Activated naive CD8-positive, alpha-beta T cell treated with anti-CD3 and anti-CD28 coated beads for 36 hours (primary cell): ENCODE measurements at regions not wholly inside any gene's neighbourhood (a gene's known extent, or its start where the extent isn't known, plus 50 kb on each side); places are given as distances from the start of the nearest gene placed in this dataset.

Experiments
- DNase-seq: peaks from one replicate; pipeline ENCODE4 v3.0.0; 2021
- H3K27ac Mint-ChIP-seq: one replicate; pipeline ENCODE4 v1.8.0; 2022; ENCODE audit warnings: mild to moderate bottlenecking, moderate library complexity, mixed read lengths
- H3K27me3 Mint-ChIP-seq: one replicate; pipeline ENCODE4 v1.8.0; 2022; ENCODE audit warnings: mild to moderate bottlenecking, mixed read lengths
- H3K36me3 Mint-ChIP-seq: one replicate; pipeline ENCODE4 v1.8.0; 2021; ENCODE audit warnings: mild to moderate bottlenecking, mixed read lengths
- H3K4me1 Mint-ChIP-seq: one replicate; pipeline ENCODE4 v1.8.0; 2021; ENCODE audit warnings: mixed read lengths
- H3K4me3 Mint-ChIP-seq: one replicate; pipeline ENCODE4 v1.8.0; 2022; ENCODE audit warnings: mild to moderate bottlenecking, moderate library complexity, mixed read lengths
- H3K9me3 Mint-ChIP-seq: one replicate; pipeline ENCODE4 v1.8.0; 2022; ENCODE audit warnings: mixed read lengths

- no peaks in the 10 kb centered on the region for H3K4me1 Mint-ChIP-seq
- H3K27me3 Mint-ChIP-seq, result peaks cover 3% of the 10 kb centered on the region
- DNase-seq, result no peak
- H3K9me3 Mint-ChIP-seq, result no peaks in the 10 kb centered on the region
- H3K27ac Mint-ChIP-seq, result no peak overlapping the region
- H3K36me3 Mint-ChIP-seq, result no peaks in the 10 kb centered on the region
- H3K4me3 Mint-ChIP-seq, result no peak overlapping the region
These were observed 53.0 kb upstream of the CLDN14 start for GRCh38 chr21:36532769-36533467.

GRCh38 chr21:36533468-36533848 is 53.5 kb upstream of the CLDN14 start:
- H3K27me3 Mint-ChIP-seq, result peaks cover 3% of the 10 kb centered on the region
- H3K36me3 Mint-ChIP-seq, result no peaks in the 10 kb centered on the region
- H3K9me3 Mint-ChIP-seq, result no peaks in the 10 kb centered on the region
- no peak overlapping the region for H3K4me3 Mint-ChIP-seq
- H3K27ac Mint-ChIP-seq, result no peak overlapping the region
- no peaks in the 10 kb centered on the region for H3K4me1 Mint-ChIP-seq
- no peak for DNase-seq

GRCh38 chr21:36534656-36535055 is 54.7 kb upstream of the CLDN14 start:
- H3K27me3 Mint-ChIP-seq, result peaks cover 3% of the 10 kb centered on the region

GRCh38 chr21:36535618-36536241 is 55.8 kb upstream of the CLDN14 start:
- Mint-ChIP-seq H3K27ac (no peak overlapping the region), H3K9me3 (no peaks in the 10 kb centered on the region), H3K27me3 (no peaks in the 10 kb centered on the region), H3K4me3 (no peak overlapping the region), H3K4me1 (no peaks in the 10 kb centered on the region), H3K36me3 (no peaks in the 10 kb centered on the region)
- no peak for DNase-seq

More at GRCh38 chr21:36534656-36535055, 54.7 kb upstream of the CLDN14 start:
- DNase-seq, result no peak
- Mint-ChIP-seq H3K4me1 (no peaks in the 10 kb centered on the region), H3K9me3 (no peaks in the 10 kb centered on the region), H3K36me3 (no peaks in the 10 kb centered on the region), H3K4me3 (no peak overlapping the region), H3K27ac (no peak overlapping the region)

- H3K4me1 Mint-ChIP-seq, result no peaks in the 10 kb centered on the region
- H3K9me3 Mint-ChIP-seq, result no peaks in the 10 kb centered on the region
- H3K27me3 Mint-ChIP-seq, result peaks cover 10% of the 10 kb centered on the region
- H3K36me3 Mint-ChIP-seq, result no peaks in the 10 kb centered on the region
- no peak overlapping the region for H3K27ac Mint-ChIP-seq
- H3K4me3 Mint-ChIP-seq, result no peak overlapping the region
- no peak for DNase-seq
These were observed 58.8 kb upstream of the CLDN14 start for GRCh38 chr21:36538761-36539160.

- Mint-ChIP-seq H3K27ac (no peak overlapping the region), H3K9me3 (no peaks in the 10 kb centered on the region), H3K4me1 (no peaks in the 10 kb centered on the region), H3K27me3 (peaks cover 14% of the 10 kb centered on the region), H3K36me3 (no peaks in the 10 kb centered on the region), H3K4me3 (no peak overlapping the region)
- no peak for DNase-seq
These were observed 59.7 kb upstream of the CLDN14 start for GRCh38 chr21:36539434-36540150.

- Mint-ChIP-seq H3K36me3 (no peaks in the 10 kb centered on the region), H3K4me1 (no peaks in the 10 kb centered on the region), H3K9me3 (no peaks in the 10 kb centered on the region), H3K27ac (no peak overlapping the region), H3K4me3 (no peak overlapping the region), H3K27me3 (peaks cover 14% of the 10 kb centered on the region)
- no peak for DNase-seq
These were observed 60.8 kb upstream of the CLDN14 start for GRCh38 chr21:36540700-36541099.

GRCh38 chr21:36541721-36542139 is 61.8 kb upstream of the CLDN14 start:
- no peaks in the 10 kb centered on the region for H3K4me1 Mint-ChIP-seq
- DNase-seq, result no peak
- peaks cover 14% of the 10 kb centered on the region for H3K27me3 Mint-ChIP-seq
- H3K9me3 Mint-ChIP-seq, result no peaks in the 10 kb centered on the region
- H3K4me3 Mint-ChIP-seq, result no peak overlapping the region
- H3K36me3 Mint-ChIP-seq, result no peaks in the 10 kb centered on the region
- no peak overlapping the region for H3K27ac Mint-ChIP-seq

GRCh38 chr21:36542312-36543101 is 62.6 kb upstream of the CLDN14 start:
- Mint-ChIP-seq H3K4me3 (no peak overlapping the region), H3K36me3 (no peaks in the 10 kb centered on the region), H3K27ac (no peak overlapping the region), H3K4me1 (no peaks in the 10 kb centered on the region), H3K9me3 (no peaks in the 10 kb centered on the region), H3K27me3 (peaks cover 14% of the 10 kb centered on the region)
- DNase-seq, result no peak

GRCh38 chr21:36543924-36544323 is 64.0 kb upstream of the CLDN14 start:
- Mint-ChIP-seq H3K27ac (no peak overlapping the region), H3K36me3 (no peaks in the 10 kb centered on the region), H3K4me3 (no peak overlapping the region), H3K4me1 (no peaks in the 10 kb centered on the region), H3K9me3 (no peaks in the 10 kb centered on the region), H3K27me3 (peaks cover 18% of the 10 kb centered on the region)
- no peak for DNase-seq

- no peaks in the 10 kb centered on the region for H3K36me3 Mint-ChIP-seq
- H3K4me3 Mint-ChIP-seq, result no peak overlapping the region
- no peak for DNase-seq
- no peak overlapping the region for H3K27ac Mint-ChIP-seq
- H3K9me3 Mint-ChIP-seq, result no peaks in the 10 kb centered on the region
- H3K27me3 Mint-ChIP-seq, result peaks cover 18% of the 10 kb centered on the region
- no peaks in the 10 kb centered on the region for H3K4me1 Mint-ChIP-seq
These were observed 64.6 kb upstream of the CLDN14 start for GRCh38 chr21:36544545-36544944.

- H3K4me1 Mint-ChIP-seq, result no peaks in the 10 kb centered on the region
- H3K27me3 Mint-ChIP-seq, result peaks cover 18% of the 10 kb centered on the region
- H3K27ac Mint-ChIP-seq, result no peak overlapping the region
- H3K4me3 Mint-ChIP-seq, result no peak overlapping the region
- DNase-seq, result no peak
- H3K9me3 Mint-ChIP-seq, result no peaks in the 10 kb centered on the region
- no peaks in the 10 kb centered on the region for H3K36me3 Mint-ChIP-seq
These were observed 66.0 kb upstream of the CLDN14 start for GRCh38 chr21:36545776-36546511.

- H3K27ac Mint-ChIP-seq, result no peak overlapping the region
These were observed 67.5 kb upstream of the CLDN14 start for GRCh38 chr21:36547464-36547863.

GRCh38 chr21:36548866-36549265 is 68.9 kb upstream of the CLDN14 start:
- no peaks in the 10 kb centered on the region for H3K4me1 Mint-ChIP-seq
- no peak overlapping the region for H3K4me3 Mint-ChIP-seq
- H3K9me3 Mint-ChIP-seq, result no peaks in the 10 kb centered on the region
- peaks cover 8% of the 10 kb centered on the region for H3K27me3 Mint-ChIP-seq
- H3K27ac Mint-ChIP-seq, result no peak overlapping the region
- DNase-seq, result no peak
- H3K36me3 Mint-ChIP-seq, result no peaks in the 10 kb centered on the region

More at GRCh38 chr21:36547464-36547863, 67.5 kb upstream of the CLDN14 start:
- H3K27me3 Mint-ChIP-seq, result peaks cover 11% of the 10 kb centered on the region
- no peak overlapping the region for H3K4me3 Mint-ChIP-seq
- H3K36me3 Mint-ChIP-seq, result no peaks in the 10 kb centered on the region
- no peaks in the 10 kb centered on the region for H3K4me1 Mint-ChIP-seq
- DNase-seq, result no peak
- no peaks in the 10 kb centered on the region for H3K9me3 Mint-ChIP-seq
